ENCODE measurements at regions not wholly inside any gene's neighbourhood (a gene's known extent, or its start where the extent isn't known, plus 50 kb on each side); places are given as distances from the start of the nearest gene placed in this dataset.

DNA sequence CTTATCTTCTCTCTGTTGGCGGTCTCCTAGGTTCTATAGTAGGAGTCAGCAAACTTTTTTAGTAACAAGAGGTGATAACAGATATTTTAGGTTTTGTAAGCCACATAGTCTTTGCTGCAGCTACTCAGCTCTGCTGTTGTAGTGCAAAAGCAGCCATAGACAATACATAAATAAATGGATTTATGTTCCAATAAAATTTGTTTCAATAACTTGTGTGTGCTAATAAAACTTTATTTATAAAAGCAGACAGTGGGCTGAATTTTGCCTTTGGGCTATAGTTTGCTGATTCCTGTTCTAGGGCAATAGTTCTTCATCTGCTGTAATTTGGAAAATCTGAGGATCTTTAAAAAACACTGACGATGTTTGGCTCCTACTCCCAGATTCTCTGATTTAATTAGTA is 469.4 kb upstream of the TNC start:
- TF ChIP-seq, protein P1, sequence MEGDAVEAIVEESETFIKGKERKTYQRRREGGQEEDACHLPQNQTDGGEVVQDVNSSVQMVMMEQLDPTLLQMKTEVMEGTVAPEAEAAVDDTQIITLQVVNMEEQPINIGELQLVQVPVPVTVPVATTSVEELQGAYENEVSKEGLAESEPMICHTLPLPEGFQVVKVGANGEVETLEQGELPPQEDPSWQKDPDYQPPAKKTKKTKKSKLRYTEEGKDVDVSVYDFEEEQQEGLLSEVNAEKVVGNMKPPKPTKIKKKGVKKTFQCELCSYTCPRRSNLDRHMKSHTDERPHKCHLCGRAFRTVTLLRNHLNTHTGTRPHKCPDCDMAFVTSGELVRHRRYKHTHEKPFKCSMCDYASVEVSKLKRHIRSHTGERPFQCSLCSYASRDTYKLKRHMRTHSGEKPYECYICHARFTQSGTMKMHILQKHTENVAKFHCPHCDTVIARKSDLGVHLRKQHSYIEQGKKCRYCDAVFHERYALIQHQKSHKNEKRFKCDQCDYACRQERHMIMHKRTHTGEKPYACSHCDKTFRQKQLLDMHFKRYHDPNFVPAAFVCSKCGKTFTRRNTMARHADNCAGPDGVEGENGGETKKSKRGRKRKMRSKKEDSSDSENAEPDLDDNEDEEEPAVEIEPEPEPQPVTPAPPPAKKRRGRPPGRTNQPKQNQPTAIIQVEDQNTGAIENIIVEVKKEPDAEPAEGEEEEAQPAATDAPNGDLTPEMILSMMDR (IDR thresholded peaks at IDR 0.05; ENCODE audit: borderline replicate concordance, extremely low read depth, low read length, poor library complexity, severe bottlenecking): no peak
- no peak for TF ChIP-seq EZH2 (IDR thresholded peaks at IDR 0.05; ENCODE audit: borderline replicate concordance, low read depth, low read length, severe bottlenecking)

Measured in DND-41 (cell line).